ENCODE measurements at regions not wholly inside any gene's neighbourhood (a gene's known extent, or its start where the extent isn't known, plus 50 kb on each side); places are given as distances from the start of the nearest gene placed in this dataset.

GRCh38 chr2:567496-567864 is 109.7 kb downstream of the TMEM18 start:
- Histone ChIP-seq H3K23ac (ENCODE audit: insufficient read length) (no peak overlapping the region), H3K4me3 (ENCODE audit: extremely low read depth in 1 of 4, insufficient read depth in 2 of 4, low read depth in 3 of 4, low read length in 4 of 4) (no peak overlapping the region), H4K8ac (ENCODE audit: extremely low read depth, insufficient read depth, low read length) (no peak overlapping the region), H4K91ac (replicated peaks; ENCODE audit: insufficient read length, low read length) (no peak overlapping the region), H3K56ac (replicated peaks; ENCODE audit: insufficient read length, low read depth, low read length) (no peak overlapping the region), H3K14ac (ENCODE audit: insufficient read length) (no peak overlapping the region), H3K18ac (ENCODE audit: extremely low read depth, low read length) (no peak overlapping the region), H3K27ac (ENCODE audit: low read depth, low read length) (no peak overlapping the region), H3K4me1 (replicated peaks in 1 of 4; ENCODE audit: control insufficient read depth in 3 of 4, insufficient read depth in 4 of 4, low read length in 3 of 4) (no peaks in the 10 kb centered on the region), H3K79me2 (ENCODE audit: control insufficient read depth in 1 of 2, insufficient read depth in 2 of 2, low read length in 2 of 2) (no peaks in the 10 kb centered on the region), H2BK120ac (replicated peaks; ENCODE audit: low read depth, low read length) (no peak overlapping the region), H2AK5ac (ENCODE audit: low read depth, low read length) (no peak overlapping the region), H4K5ac (ENCODE audit: insufficient read length, low read depth, low read length) (no peak overlapping the region), H3K27me3 (replicated peaks in 1 of 4; ENCODE audit: control insufficient read depth in 3 of 4, extremely low read depth in 1 of 4, insufficient read depth in 3 of 4, low read length in 3 of 4) (0 out of 7 replicates have a peak, but pooled peaks cover 0 to 3% (median 1%) of the 10 kb centered on the region in 4 experiments), H2BK5ac (ENCODE audit: low read depth, low read length) (no peak overlapping the region), H2AFZ (ENCODE audit: low read length) (no peak overlapping the region), H2BK20ac (ENCODE audit: low read length) (no peak overlapping the region), H4K20me1 (replicated peaks in 1 of 2; ENCODE audit: control insufficient read depth in 1 of 2, insufficient read depth in 2 of 2, low read length in 2 of 2) (no peaks in the 10 kb centered on the region), H3K4me2 (ENCODE audit: insufficient read depth in 1 of 2, low read depth in 2 of 2, low read length in 2 of 2) (no peak overlapping the region), H2BK12ac (ENCODE audit: low read depth, low read length) (no peak overlapping the region), H2BK15ac (ENCODE audit: low read length) (no peak overlapping the region), H3K9ac (replicated peaks in 1 of 4; ENCODE audit: extremely low read depth in 1 of 4, low read depth in 3 of 4, low read length in 3 of 4) (no peak overlapping the region), H3K9me3 (ENCODE audit: insufficient read depth in 2 of 2, low read depth in 1 of 2, low read length in 1 of 2) (no peaks in the 10 kb centered on the region), H3K79me1 (ENCODE audit: low read depth, low read length) (no peaks in the 10 kb centered on the region), H3K23me2 (ENCODE audit: low read depth, low read length) (no peaks in the 10 kb centered on the region), H3K4ac (replicated peaks; ENCODE audit: insufficient read length, low read depth, low read length) (no peak overlapping the region), H3K36me3 (ENCODE audit: control insufficient read depth in 2 of 4, insufficient read depth in 4 of 4, low read length in 3 of 4) (no peaks in the 10 kb centered on the region)
- TF ChIP-seq SAP30 (IDR thresholded peaks at IDR 0.05; ENCODE audit: insufficient read depth, insufficient replicate concordance, low read length), result no peak
- TF ChIP-seq ZNF274 (IDR thresholded peaks at IDR 0.05; ENCODE audit: borderline replicate concordance, extremely low read depth, low read length), result no peak
- no peak for TF ChIP-seq KDM4A (IDR thresholded peaks at IDR 0.05; ENCODE audit: low read depth, low read length, severe bottlenecking)
- no peak for TF ChIP-seq BCL11A (IDR thresholded peaks at IDR 0.05; ENCODE audit: low read depth in 2 of 2, low read length in 2 of 2)
- no peak for TF ChIP-seq E2F6 (IDR thresholded peaks at IDR 0.05)
- TF ChIP-seq CTBP2 (IDR thresholded peaks at IDR 0.05; ENCODE audit: borderline replicate concordance, insufficient read depth, insufficient read length, low read length), result no peak
- TF ChIP-seq TEAD4 (IDR thresholded peaks at IDR 0.05; ENCODE audit: low read depth, low read length), result no peak
- TF ChIP-seq NANOG (IDR thresholded peaks at IDR 0.05; ENCODE audit: insufficient read depth, low read depth, low read length, poor library complexity, severe bottlenecking), result no peak
- TF ChIP-seq CHD2 (IDR thresholded peaks at IDR 0.05; ENCODE audit: low read length), result no peak
- TF ChIP-seq CHD1 (IDR thresholded peaks at IDR 0.05; ENCODE audit: low read depth, low read length), result no peak
- no peak for TF ChIP-seq SUZ12 (IDR thresholded peaks at IDR 0.05; ENCODE audit: low read length)
- FAIRE-seq, result no peak
- WGBS, 2 experiments (ENCODE audit: extremely low coverage in 1 of 2, insufficient coverage in 1 of 2, insufficient read length in 1 of 2, insufficient replicate concordance in 2 of 2, low coverage in 1 of 2, low lambda C conversion rate in 2 of 2, missing lambda C conversion rate in 1 of 2), result 91% methylated on average over 9 of the region's 9 CpGs; no CpG with 5 or more reads in 1 of the 2 experiments
- ChIA-PET POLR2A (ENCODE audit: partially characterized antibody) (no interaction called here), CTCF (ENCODE audit: partially characterized antibody) (interaction anchor here (0.6 to 1.0 kb wide), 3 partner anchors 14 to 69 kb away, joined by 4 to 5 read pairs (median 4); no protein-coding TSS in a partner anchor)
- DNase-seq (ENCODE audit: low read depth in 1 of 2, low spot score in 2 of 2), result no peak
